KG1 (cell line): ENCODE measurements at regions not wholly inside any gene's neighbourhood (a gene's known extent, or its start where the extent isn't known, plus 50 kb on each side); places are given as distances from the start of the nearest gene placed in this dataset.

ENCODE experiments used
- DNase-seq: peaks from one replicate; lab custom pipeline; 2025; lab: John Stamatoyannopoulos, UW

DNA sequence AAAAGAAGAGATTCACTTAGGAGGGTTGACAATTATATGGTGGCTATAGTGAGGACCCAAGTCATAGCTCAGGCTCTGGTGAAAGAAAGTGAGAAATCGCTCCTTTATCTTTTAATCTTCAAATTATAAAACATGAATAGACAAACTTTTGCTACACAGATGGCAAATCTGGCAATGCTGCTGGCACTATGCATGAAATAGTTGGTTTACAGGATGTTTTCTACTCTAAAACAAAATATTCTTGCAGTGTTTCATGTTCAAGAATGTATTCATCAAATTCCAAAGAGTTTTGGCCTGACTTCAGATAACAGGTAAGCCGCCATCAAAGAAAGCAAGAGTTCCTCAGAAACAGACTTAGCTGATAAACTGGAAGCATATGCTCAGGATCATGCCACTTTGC is 801.2 kb downstream of the C4orf33 start:
- DNase-seq = no peak

DNA sequence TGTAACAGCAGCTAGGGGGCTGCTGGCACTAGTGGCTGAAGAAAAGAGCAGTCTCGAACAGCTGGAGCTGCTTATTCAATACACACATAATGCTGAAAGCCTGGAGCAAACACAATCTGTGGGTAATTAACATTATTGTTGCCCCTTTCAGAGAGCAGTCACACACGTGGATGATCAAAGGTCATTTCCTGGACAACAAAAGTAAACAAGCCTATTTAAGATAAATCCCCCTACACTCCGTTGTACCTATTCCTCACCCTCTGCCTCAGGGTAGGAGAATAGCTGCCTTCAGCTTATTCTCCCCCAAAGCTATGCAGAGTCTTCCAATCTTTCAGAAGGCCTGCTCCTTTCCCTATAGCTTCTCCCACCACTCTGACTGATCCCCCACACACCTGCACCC is 803.9 kb downstream of the C4orf33 start:
- DNase-seq = no peak

DNA sequence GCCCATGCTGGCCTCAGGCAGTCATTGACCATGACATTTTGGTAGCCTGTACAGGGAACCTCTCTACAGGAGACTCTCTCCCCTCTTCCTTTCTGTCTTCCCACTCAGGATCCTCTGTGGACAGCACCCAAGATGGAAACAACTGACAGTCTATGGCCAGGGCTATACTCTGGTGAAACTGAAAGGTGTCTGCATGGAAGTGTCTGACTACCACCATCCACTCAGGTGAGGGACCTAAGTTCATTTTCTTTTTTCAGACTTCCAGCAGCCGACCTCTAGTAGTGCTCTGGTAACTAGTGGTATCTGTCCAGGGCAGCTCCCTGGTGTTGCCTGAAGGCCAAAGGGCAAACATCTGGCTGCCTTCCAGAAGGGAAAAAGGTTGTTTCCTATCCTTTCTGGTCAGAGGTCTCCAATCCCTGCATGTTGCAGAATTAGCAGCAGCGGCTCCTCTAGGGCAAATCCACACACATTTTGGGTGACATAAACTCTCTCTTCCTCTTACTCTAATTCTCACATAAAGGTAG is 804.5 kb downstream of the C4orf33 start:
- no peak for DNase-seq

DNA sequence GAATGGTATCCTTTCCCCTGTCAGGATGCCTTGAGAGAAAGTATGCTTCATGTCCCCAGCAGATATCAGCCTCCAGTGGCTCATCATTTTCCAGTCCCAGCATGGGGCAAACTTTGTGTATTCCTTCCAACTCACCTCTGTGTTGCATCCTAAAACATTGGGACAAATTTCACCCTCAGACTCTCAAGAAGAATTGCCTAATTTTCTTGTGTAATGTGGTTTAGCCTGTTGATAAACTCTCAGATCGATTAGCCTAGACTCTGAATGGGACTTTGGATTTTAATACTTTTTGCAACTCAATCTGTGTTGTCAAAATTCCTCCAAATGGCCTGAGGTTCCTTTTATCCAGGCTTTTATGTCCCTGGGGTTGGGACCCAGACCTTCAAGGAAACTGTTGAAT is 805.3 kb downstream of the C4orf33 start:
- no peak for DNase-seq

DNA sequence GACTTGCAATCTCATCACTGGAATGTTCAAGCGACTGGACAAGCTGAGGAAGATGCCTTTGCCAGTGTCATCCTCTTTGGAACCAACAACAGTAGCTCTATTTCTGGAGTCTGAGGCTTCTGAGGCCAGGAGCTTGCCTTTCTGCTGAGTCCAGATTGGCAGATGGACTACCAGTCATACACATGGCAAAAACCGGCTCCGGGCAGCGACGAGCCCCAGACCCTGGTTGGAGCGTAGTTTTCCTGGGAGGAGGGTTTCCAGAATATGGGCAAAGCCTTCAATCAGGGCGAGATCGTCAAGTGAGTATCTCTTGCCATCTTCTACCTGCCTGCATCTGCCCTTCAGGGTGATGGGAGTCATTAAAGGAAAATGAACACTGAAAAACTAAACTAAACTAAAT is 807.9 kb downstream of the C4orf33 start:
- no peak for DNase-seq

DNA sequence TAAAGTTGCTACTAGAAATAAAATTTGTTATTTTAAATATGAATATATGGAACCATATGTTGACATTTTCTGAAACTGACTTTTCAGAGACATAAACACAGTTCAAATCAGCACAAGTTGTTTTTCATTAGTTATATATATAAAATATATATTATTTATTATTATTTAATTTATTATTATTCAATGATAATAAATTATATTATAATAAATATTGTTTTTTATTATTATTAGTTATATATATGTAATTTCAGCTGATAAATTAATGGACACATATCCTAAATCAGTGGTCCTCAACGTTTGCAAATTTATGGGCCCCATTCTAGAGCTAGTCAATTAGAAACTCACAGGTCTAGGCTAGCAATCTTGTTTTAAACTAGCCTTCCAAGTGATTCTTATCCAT is 809.3 kb downstream of the C4orf33 start:
- DNase-seq = no peak

DNA sequence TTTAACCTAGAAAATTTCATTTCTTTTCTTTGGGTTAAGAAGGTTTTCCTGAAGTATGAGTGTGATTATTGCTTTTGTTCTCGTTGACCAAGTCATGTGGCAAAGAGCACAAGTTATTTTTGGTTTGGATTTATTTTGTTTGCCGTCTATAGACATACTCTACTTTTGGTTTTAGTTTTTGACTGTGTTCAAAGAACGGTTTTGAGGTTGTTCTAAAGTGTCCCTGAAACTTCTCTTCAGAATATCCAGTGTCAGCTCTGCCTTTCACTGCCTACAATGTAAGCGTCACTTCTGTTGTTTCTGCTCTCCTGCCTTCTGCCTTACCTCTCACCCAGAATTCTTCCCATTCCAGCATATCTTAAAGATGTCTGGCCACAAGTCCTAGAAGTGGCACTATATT is 812.2 kb downstream of the C4orf33 start:
- no peak for DNase-seq

DNA sequence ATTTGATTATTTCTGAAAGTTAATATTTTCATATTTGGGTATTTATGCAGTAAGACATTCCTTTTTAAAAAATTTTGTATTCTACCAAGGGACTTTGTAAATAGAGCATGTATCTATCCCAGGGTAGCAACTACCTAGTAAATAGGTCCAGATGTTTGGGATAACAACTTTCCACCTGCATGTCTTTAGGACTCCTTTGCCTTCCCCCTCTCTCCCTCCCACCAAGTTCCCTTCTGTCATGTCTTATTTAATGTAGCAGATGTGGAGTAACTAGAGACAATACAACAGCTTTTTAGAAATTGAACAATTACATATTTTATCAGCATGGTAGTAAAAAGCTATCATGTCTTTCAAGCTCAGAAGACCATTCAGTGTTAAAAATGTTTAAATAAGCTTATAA is 821.0 kb downstream of the C4orf33 start:
- DNase-seq = no peak

DNA sequence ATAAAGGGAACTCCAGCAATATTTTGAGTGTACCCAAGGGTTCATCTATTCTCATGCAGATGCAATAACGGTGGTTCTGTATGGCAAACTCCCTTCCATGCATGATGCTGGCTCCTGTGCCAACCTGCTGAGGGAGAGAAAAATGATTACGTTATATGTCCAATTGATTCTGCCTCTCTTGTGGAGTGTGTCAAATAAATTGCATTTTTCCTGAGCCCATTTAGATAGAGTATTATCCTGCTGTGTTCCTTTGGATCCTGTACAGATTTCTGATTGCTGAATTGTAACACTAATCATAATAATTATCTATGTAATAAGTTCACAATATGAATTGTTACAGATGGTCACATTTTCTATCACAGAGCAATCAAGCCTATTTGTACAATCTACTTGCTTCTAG is 821.7 kb downstream of the C4orf33 start:
- no peak for DNase-seq

DNA sequence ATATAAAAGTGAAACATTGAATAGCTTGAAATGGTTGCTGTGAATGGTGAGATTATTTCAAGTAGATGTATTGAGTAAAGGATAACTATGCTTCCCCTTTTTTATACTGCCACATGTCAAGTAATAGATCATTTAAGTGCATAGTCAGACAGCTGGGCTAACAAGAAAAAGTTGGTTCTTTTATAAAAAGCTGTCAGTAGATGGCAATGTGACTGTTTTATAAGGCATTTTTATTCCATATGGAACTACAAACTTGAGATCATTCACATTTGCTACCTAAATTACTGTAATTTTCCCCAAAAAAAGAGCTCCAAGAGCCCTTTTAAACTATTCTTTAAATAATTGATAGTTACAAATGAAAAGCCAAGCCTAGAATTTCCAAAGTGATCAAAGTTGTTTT is 831.0 kb downstream of the C4orf33 start:
- DNase-seq = no peak

DNA sequence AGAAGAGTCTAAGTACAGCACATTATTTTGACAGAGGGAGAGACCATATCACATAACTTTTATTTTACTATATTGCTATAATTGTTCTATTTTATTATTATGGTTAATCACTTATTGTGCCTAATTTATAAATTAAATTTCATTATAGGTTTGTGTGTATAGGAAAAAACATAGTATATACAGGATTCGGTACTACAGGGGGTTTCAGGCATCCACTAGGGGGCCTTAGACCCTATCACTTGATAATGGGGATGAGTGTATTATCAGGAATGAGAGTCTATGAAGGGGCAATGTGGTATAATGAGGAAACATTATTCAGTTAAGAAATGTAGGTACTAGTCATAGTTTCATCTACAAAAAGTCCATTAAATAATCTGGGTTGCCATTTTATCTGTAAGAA is 833.1 kb downstream of the C4orf33 start:
- no peak for DNase-seq

DNA sequence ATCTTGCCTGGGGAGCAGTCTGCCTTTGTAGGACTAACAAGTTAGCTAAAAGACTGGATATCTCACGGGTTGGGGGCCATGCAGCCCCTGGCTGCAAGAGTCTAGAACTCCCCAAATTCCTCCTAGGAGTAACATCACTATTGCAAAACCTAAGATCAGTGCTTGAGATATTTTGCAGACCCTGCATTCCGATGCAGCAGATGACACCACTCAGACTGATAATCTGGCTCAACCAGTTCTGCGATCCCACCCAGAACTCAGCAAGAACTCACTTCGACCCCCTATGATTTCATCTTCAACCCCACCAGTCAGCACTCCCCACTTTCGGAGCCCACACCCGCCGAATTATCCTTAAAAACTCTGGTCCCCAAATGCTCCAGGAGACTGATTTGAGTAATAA is 834.0 kb downstream of the C4orf33 start:
- no peak for DNase-seq

DNA sequence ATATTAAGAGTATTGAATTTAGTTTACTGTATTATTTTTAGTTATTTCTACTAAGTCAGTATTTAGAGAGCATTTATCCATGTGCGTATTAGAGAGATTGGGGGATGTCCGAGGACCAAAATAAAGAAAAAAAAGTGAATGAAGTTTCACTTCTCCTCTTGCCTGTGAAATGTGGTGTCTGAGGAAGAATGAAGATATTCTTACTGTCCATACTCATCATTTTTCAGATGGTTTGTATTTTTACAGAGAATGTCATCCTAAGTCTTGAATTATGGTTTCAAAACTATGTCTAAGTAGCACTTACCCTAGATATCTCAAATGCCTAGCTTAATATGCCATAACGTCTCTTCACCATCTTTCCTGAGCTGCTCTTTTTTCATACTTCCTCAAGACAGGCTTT is 854.3 kb downstream of the C4orf33 start:
- DNase-seq = no peak

DNA sequence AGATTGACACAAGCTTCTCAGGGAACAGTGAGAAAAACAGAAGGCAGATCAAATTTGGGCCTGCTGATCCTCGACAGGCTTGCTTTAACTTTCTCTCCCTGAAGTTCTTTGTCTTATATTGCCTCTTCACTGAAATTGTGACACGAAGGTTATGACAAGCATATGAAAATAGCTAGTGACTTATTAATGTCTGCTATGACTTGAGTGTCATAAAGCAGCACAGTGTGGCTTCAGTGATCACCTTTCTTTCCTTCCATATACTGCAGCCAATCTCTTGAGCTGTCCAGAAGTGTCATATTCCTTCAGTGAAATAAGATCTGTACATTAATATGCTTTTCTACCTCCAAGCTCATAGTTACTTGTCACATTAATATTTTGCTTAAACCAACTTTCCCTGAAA is 870.2 kb downstream of the C4orf33 start:
- DNase-seq = no peak

DNA sequence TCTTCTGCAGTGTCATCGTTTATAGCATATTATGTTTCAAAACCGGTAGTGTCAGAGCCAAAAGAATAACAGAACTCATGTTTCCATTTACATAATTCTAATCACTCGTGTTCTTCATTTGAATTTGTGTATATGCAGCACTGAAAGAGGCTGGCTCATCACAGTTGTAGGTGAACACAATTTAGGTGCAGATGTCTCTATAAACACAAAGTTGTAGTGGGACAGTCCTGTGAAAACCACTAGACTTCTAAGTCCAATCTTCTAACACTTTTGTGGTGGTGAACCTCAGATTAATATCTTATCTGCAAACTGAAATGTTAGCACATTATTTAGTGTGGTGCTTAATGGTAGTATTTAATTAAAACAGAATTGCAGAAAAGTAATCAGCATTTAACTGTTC is 872.4 kb downstream of the C4orf33 start:
- no peak for DNase-seq

DNA sequence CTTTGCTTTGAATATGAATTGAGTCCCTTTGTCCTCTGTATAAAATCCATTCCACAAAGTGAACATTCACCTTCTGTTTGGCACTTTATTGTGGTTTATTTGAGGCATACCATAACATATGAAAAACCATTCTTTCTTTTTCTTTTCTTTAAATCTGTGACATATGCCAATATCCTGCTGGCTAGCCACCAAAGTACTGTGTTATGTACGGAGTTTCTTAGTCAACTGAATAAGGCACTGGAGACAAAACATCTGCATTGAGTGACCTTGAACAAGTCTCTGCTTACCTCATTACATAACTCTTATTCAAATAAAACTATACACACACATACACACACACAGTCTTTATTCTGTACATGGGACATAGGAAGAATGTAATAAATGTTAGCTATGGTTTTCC is 872.8 kb downstream of the C4orf33 start:
- DNase-seq = no peak

DNA sequence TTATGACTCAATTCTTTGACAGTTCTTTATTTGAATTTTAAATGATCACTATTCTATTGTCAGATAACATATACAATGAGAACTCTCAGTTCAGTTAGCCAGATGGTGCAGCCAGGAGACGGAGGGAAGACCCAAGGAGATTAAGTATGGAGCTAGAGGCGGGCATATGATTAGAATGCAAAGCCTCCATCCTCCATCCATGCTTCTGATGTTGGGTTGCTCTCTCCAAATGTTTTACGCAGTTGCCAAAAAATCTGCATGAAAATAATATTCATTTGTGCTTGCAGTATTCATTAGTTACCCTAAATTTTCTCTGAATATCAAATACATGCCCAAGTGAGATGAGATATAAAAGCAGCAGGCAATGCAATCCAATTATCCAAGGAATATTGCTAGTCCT is 874.8 kb downstream of the C4orf33 start:
- no peak for DNase-seq

DNA sequence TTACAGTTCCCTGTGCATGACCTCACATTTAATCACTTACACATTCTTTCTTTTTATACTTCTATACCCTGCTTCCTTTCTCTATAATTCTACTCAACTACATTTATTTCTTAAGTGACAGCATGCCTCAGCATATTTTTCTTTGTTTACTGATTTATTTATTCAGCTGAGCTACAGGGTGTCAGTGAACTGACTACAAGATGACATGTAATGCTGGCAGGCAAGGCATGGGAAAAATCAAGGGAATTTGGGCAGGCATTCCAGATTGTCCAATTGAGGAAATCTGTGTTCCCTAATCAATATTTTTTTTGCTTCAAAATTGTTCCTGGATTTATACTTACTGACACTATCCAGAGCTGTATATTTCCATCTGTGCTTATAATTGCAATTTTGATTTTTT is 875.5 kb downstream of the C4orf33 start:
- no peak for DNase-seq

DNA sequence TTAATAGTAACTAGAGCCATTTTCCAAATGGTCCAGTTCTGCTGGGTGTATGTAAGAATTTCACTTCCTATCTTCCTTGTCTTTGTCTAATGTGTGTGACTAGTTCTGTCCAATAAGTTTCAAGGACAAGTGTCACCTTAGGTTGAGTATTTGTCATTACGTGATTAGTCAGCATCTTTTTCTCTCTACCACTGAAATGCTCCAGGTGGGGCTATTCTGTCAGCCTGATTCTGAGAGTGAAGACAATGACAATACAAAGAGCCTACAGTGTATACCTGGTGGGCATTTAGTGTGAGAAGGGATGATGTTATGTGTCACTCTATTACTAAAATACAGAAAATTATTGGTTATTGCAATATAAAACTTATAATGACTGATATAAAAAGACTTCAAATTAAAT is 876.3 kb downstream of the C4orf33 start:
- no peak for DNase-seq

DNA sequence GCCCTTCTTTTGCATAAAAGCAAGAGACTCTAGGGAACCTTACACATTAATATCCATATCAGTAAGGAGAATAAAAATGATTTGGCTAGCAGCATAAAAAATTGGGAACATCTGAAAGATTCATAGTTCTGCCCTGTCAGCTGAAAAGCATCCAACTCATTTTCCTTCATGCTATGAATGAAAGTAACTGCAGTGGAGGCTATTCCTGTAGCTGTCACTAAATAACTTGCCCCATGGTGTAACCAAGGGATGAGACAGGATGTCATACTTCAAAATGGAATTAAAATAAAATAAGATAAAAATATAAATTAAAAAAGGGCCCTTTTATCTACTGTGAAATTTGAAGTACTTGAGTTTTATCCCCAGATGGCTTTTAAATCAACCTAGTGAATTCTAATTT is 878.8 kb downstream of the C4orf33 start:
- no peak for DNase-seq

DNA sequence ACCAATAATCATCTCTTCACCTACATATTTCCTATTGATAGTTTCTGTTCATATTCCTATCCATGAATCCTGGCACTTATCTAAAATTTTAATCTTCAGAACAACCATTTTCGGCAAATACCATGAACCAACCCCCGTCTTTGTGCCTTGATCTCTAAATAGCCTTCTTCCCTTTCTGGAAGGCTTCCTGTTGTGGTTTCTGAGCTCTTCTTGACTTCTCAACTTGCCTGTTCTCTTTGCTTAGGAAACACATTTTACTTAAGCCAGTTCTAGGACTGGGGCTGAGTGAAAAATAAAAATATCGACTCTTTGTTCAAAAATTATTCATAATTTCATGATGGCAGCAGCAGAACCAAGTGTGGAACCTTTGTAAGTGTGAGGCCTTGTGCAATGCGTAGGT is 882.4 kb downstream of the C4orf33 start:
- no peak for DNase-seq

DNA sequence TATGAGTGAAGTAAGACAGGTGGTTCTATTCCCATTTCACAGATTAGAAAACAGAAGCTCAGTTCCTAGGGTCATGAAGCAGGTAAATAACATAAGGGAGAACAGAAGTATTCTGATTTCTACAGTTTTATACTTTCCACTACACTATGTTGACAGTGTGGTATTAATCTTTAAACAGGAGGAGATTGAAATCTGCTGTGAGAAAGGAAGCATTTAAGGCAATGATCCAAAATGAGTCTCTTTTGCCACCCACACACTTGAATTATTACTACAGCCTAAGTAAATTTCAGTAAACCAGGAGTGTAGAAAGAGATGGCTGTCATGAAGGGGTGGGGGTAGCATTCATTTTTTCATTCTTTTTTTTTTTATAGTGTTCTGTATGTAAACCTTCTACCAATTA is 893.0 kb downstream of the C4orf33 start:
- no peak for DNase-seq

DNA sequence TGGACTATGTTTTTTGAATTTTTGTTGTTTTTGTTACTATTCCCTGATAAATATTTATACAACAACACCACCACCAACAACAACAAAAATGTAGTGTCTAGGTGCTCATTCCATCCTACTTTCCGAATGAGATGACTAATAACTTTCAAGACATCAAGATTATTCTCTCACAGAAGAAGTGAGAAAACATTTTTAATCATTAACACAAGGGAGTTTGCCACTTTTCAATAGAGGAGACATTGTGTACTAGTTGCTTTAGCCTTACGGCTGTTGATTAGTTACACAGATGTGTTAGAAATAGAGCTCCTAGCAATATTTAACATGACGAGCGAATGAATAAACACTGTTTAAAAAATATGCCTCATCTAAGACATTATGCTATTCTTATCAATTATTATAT is 898.8 kb downstream of the C4orf33 start:
- no peak for DNase-seq

DNA sequence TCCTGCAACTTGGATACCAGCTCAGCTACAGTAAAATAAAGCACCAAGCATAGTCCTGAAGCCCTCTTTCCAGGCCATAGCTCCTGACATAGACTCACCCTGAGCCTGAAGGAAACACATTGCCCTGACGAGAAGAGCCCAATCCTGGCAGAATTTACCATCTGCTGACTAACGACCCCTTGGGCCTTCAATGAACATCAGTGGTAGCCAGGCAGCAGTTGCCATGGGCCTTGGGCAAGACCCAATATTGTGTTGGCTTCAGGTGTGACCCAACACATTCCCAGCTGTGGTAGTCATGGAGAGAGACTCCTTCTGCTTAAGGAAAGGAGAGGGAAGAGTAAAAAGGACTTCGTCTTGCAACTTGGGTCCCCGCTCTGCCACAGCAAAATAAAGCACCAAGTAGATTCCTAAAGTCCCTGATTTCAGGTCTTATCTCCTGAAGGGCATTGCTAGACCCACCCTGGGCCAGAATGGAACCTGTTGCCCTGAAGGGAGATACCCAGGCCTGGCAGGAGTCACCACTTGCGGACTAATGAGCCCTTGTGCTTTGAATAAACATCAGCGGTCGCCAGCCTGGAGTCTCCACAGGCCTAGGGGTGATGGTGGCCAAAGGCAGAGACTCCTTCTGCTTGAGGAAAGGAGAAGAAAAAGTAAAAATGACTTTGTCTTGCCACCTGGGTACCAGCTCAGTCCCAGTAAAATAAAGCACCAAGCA is 902.6 kb downstream of the C4orf33 start:
- no peak for DNase-seq

DNA sequence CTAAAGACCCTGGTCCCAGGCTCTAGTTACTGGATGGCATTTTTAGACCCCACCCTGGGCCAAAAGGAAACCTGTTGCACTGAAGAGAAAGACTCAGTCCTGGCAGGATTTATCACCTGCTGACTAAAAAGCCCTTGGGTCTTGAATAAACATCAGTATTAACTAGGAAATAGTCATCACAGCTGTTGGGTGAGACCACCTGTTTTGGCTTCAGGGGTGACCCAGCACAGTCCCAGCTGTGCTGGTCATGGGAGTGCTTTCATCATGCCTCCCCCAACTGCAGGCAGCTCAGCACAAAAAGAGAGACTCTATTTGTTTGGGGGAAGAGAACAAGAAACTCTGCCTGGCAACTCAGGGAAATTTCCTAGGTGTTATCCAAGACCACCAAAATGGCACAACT is 903.2 kb downstream of the C4orf33 start:
- no peak for DNase-seq
